NCI-H446 treated with DMSO at 0.1 percent for 48 hours (cell line): ENCODE measurements at regions not wholly inside any gene's neighbourhood (a gene's known extent, or its start where the extent isn't known, plus 50 kb on each side); places are given as distances from the start of the nearest gene placed in this dataset.

Source experiments
- DNase-seq: peaks from one replicate; lab custom pipeline; 2025; lab: John Stamatoyannopoulos, UW

- DNase-seq: no peak
Measured at GRCh38 chr11:96607864-96608558, 218.2 kb downstream of the JRKL start.

GRCh38 chr11:96614101-96614500 lies 224.3 kb downstream of the JRKL start:
- no peak for DNase-seq

GRCh38 chr11:96614846-96615245 lies 225.0 kb downstream of the JRKL start:
- peak; percentile 78 for DNase-seq

GRCh38 chr11:96620464-96621044 lies 230.7 kb downstream of the JRKL start:
- no peak for DNase-seq

GRCh38 chr11:96621161-96621560 lies 231.3 kb downstream of the JRKL start:
- DNase-seq: no peak

GRCh38 chr11:96622026-96622634 lies 232.3 kb downstream of the JRKL start:
- DNase-seq: no peak

- DNase-seq: no peak
Measured at GRCh38 chr11:96624126-96624525, 234.3 kb downstream of the JRKL start.

GRCh38 chr11:96627376-96627775 lies 237.6 kb downstream of the JRKL start:
- DNase-seq: no peak

- DNase-seq: no peak
Measured at GRCh38 chr11:96635655-96636054, 245.8 kb downstream of the JRKL start.

GRCh38 chr11:96641261-96641660 lies 251.4 kb downstream of the JRKL start:
- DNase-seq: no peak

GRCh38 chr11:96642583-96642982 lies 252.8 kb downstream of the JRKL start:
- DNase-seq: no peak

GRCh38 chr11:96643173-96643572 lies 253.4 kb downstream of the JRKL start:
- DNase-seq: no peak

GRCh38 chr11:96647621-96648020 lies 257.8 kb downstream of the JRKL start:
- no peak for DNase-seq

GRCh38 chr11:96648991-96649390 lies 259.2 kb downstream of the JRKL start:
- no peak for DNase-seq

GRCh38 chr11:96652516-96652915 lies 262.7 kb downstream of the JRKL start:
- DNase-seq: no peak

GRCh38 chr11:96655474-96655873 lies 265.7 kb downstream of the JRKL start:
- no peak for DNase-seq

- DNase-seq: no peak
Measured at GRCh38 chr11:96658436-96658835, 268.6 kb downstream of the JRKL start.

- no peak for DNase-seq
Measured at GRCh38 chr11:96664110-96664509, 274.3 kb downstream of the JRKL start.

GRCh38 chr11:96680211-96681018 lies 290.6 kb downstream of the JRKL start:
- DNase-seq: peak; percentile 19

- no peak for DNase-seq
Measured at GRCh38 chr11:96681019-96681716, 291.4 kb downstream of the JRKL start.

- no peak for DNase-seq
Measured at GRCh38 chr11:96694338-96694737, 304.5 kb downstream of the JRKL start.

- DNase-seq: no peak
Measured at GRCh38 chr11:96696731-96697130, 306.9 kb downstream of the JRKL start.
